ENCODE measurements at regions not wholly inside any gene's neighbourhood (a gene's known extent, or its start where the extent isn't known, plus 50 kb on each side); places are given as distances from the start of the nearest gene placed in this dataset.

GRCh38 chr13:104466016-104466415, 1399.8 kb upstream of the SLC10A2 start:
- Histone ChIP-seq H3K27me3 (no peaks in the 10 kb centered on the region), H3K9me3 (replicated peaks in 1 of 3) (no peaks in the 10 kb centered on the region), H3K27ac (no peak overlapping the region), H3K36me3 (replicated peaks in 1 of 2) (no peaks in the 10 kb centered on the region), H3K4me1 (replicated peaks in 1 of 2) (no peaks in the 10 kb centered on the region), H3K4me3 (no peak overlapping the region)
- DNase-seq, result no peak
- intact Hi-C loops (cut with DNase I), result no loop called here
- TF ChIP-seq CTCF (IDR thresholded peaks at IDR 0.05), result no peak
- no peak for TF ChIP-seq POLR2A (IDR thresholded peaks at IDR 0.05)

- Histone ChIP-seq H3K4me3 (no peak overlapping the region), H3K27ac (no peak overlapping the region), H3K36me3 (replicated peaks in 1 of 2) (no peaks in the 10 kb centered on the region), H3K9me3 (replicated peaks in 1 of 3) (no peaks in the 10 kb centered on the region), H3K4me1 (replicated peaks in 1 of 2) (no peaks in the 10 kb centered on the region), H3K27me3 (no peaks in the 10 kb centered on the region)
- 62 to 72% (median 67%) methylated on average over 4 of the region's 4 CpGs for WGBS, 4 donors
- no peak for TF ChIP-seq POLR2A (IDR thresholded peaks at IDR 0.05)
- no peak for TF ChIP-seq CTCF (IDR thresholded peaks at IDR 0.05)
- intact Hi-C loops (cut with DNase I), result no loop called here
- DNase-seq, result no peak
Observed at GRCh38 chr13:104461049-104461448, 1394.8 kb upstream of the SLC10A2 start.

DNA sequence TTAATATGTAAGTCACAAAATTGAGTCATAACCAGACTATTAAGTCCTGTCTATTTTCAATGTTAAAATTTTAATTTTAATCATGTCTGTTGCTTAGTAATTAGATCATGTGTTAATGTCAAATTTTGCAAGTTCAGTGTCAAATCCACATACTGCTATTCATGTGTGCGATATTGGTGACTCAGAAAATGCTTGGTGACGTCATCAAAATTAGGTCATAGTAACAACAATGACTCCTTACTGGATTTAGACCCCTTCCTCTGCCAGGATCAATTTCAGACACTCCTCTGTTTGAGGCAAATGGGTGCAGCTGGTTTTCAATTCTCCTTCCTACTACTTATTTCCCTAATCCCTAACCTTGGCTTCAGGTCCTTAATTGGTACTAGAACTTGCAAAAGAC, 1394.3 kb upstream of the SLC10A2 start:
- intact Hi-C loops (cut with DNase I), result no loop called here
- H3K9me3 ChIP-seq (replicated peaks in 1 of 3), result no peaks in the 10 kb centered on the region
- 63 to 76% (median 67%) methylated on average over 2 of the region's 2 CpGs for WGBS, 4 donors
- H3K36me3 ChIP-seq (replicated peaks in 1 of 2), result no peaks in the 10 kb centered on the region
- no peak overlapping the region for H3K4me3 ChIP-seq
- TF ChIP-seq POLR2A (IDR thresholded peaks at IDR 0.05) (no peak), CTCF (IDR thresholded peaks at IDR 0.05) (no peak)
- H3K4me1 ChIP-seq (replicated peaks in 1 of 2), result no peaks in the 10 kb centered on the region
- H3K27ac ChIP-seq, result no peak overlapping the region
- DNase-seq, result no peak
- no peaks in the 10 kb centered on the region for H3K27me3 ChIP-seq

- no peak overlapping the region for H3K27ac ChIP-seq
- no peaks in the 10 kb centered on the region for H3K9me3 ChIP-seq (replicated peaks in 1 of 3)
- no peaks in the 10 kb centered on the region for H3K4me1 ChIP-seq (replicated peaks in 1 of 2)
- H3K27me3 ChIP-seq, result no peaks in the 10 kb centered on the region
- WGBS, 4 donors, result 59 to 71% (median 67%) methylated on average over 2 of the region's 2 CpGs
- intact Hi-C loops (cut with DNase I), result no loop called here
- no peaks in the 10 kb centered on the region for H3K36me3 ChIP-seq (replicated peaks in 1 of 2)
- no peak for DNase-seq
- H3K4me3 ChIP-seq, result no peak overlapping the region
- TF ChIP-seq CTCF (IDR thresholded peaks at IDR 0.05) (no peak), POLR2A (IDR thresholded peaks at IDR 0.05) (no peak)
Observed at GRCh38 chr13:104450006-104450405, 1383.8 kb upstream of the SLC10A2 start.
